GM18505 (cell line): ENCODE measurements at regions not wholly inside any gene's neighbourhood (a gene's known extent, or its start where the extent isn't known, plus 50 kb on each side); places are given as distances from the start of the nearest gene placed in this dataset.
"Not testable (repeated sequence)": the region's sequence is repeated elsewhere in the genome, so short reads cannot be mapped to it uniquely, and the experiment has no call there.

Experiments used
- ATAC-seq: cut with Tn5 transposase; IDR thresholded peaks from one replicate; pipeline ENCODE4 v1.9.1; 2021; ENCODE audit not compliant: unreplicated experiment
- POLR2A ChIP-seq: IDR thresholded peaks from 4 replicates; pipeline ENCODE4 v1.6.1; 2011; ENCODE audit warnings: borderline replicate concordance; ENCODE audit not compliant: insufficient read depth, insufficient read length; ENCODE audit errors: extremely low read depth

GRCh38 chr9:97763874-97764273 is 66.7 kb upstream of the XPA start:
- no peak for ATAC-seq

GRCh38 chr9:97766092-97766491 is 69.0 kb upstream of the XPA start:
- ATAC-seq: no peak

More at GRCh38 chr9:97763874-97764273, 66.7 kb upstream of the XPA start:
- TF ChIP-seq POLR2A: no peak

GRCh38 chr9:97766610-97767009 is 69.5 kb upstream of the XPA start:
- no peak for TF ChIP-seq POLR2A
- ATAC-seq: no peak

More at GRCh38 chr9:97766092-97766491, 69.0 kb upstream of the XPA start:
- TF ChIP-seq POLR2A: no peak

- no peak for ATAC-seq
- no peak for TF ChIP-seq POLR2A
These were observed 70.8 kb upstream of the XPA start for GRCh38 chr9:97767891-97768290.

GRCh38 chr9:97768746-97769145 is 71.6 kb upstream of the XPA start:
- no peak for ATAC-seq
- TF ChIP-seq POLR2A: no peak

GRCh38 chr9:97769208-97769607 is 72.1 kb upstream of the XPA start:
- no peak for ATAC-seq
- no peak for TF ChIP-seq POLR2A

- no peak for TF ChIP-seq POLR2A
- no peak for ATAC-seq
These were observed 73.8 kb upstream of the XPA start for GRCh38 chr9:97770808-97771372.

- TF ChIP-seq POLR2A: no peak
- ATAC-seq: no peak
These were observed 74.5 kb upstream of the XPA start for GRCh38 chr9:97771641-97772040.

GRCh38 chr9:97772145-97772544 is 75.0 kb upstream of the XPA start:
- ATAC-seq: no peak
- TF ChIP-seq POLR2A: no peak

- no peak for ATAC-seq
- no peak for TF ChIP-seq POLR2A
These were observed 76.0 kb upstream of the XPA start for GRCh38 chr9:97773091-97773490.

GRCh38 chr9:97773723-97774122 is 76.6 kb upstream of the XPA start:
- no peak for TF ChIP-seq POLR2A
- ATAC-seq: no peak

GRCh38 chr9:97774673-97775072 is 77.5 kb upstream of the XPA start:
- no peak for ATAC-seq
- no peak for TF ChIP-seq POLR2A

GRCh38 chr9:97778740-97779139 is 74.3 kb upstream of the FOXE1 start:
- ATAC-seq: not testable (repeated sequence)

GRCh38 chr9:97779608-97780007 is 73.4 kb upstream of the FOXE1 start:
- no peak for ATAC-seq
- no peak for TF ChIP-seq POLR2A

GRCh38 chr9:97781902-97782301 is 71.1 kb upstream of the FOXE1 start:
- TF ChIP-seq POLR2A: no peak
- no peak for ATAC-seq

GRCh38 chr9:97786341-97786740 is 66.7 kb upstream of the FOXE1 start:
- TF ChIP-seq POLR2A: no peak
- ATAC-seq: no peak

- no peak for TF ChIP-seq POLR2A
- ATAC-seq: no peak
These were observed 65.5 kb upstream of the FOXE1 start for GRCh38 chr9:97787551-97787950.
